Osteocyte (in vitro differentiated cells): ENCODE measurements at regions not wholly inside any gene's neighbourhood (a gene's known extent, or its start where the extent isn't known, plus 50 kb on each side); places are given as distances from the start of the nearest gene placed in this dataset.

Source experiments
- DNase-seq: peaks from one replicate; pipeline ENCODE4 v3.0.0; 2021; ENCODE audit warnings: mixed read lengths; ENCODE audit not compliant: unreplicated experiment; ENCODE audit errors: extremely low spot score
- H3K27ac Mint-ChIP-seq: one replicate; pipeline ENCODE4 v1.8.0; 2021; ENCODE audit warnings: mild to moderate bottlenecking, mixed read lengths; ENCODE audit not compliant: unreplicated experiment
- H3K27me3 Mint-ChIP-seq: one replicate; pipeline ENCODE4 v1.8.0; 2021; ENCODE audit warnings: mixed read lengths; ENCODE audit not compliant: unreplicated experiment
- H3K36me3 Mint-ChIP-seq: one replicate; pipeline ENCODE4 v1.8.0; 2021; ENCODE audit warnings: mixed read lengths; ENCODE audit not compliant: unreplicated experiment
- H3K4me1 Mint-ChIP-seq: one replicate; pipeline ENCODE4 v1.8.0; 2021; ENCODE audit warnings: mixed read lengths; ENCODE audit not compliant: unreplicated experiment
- H3K4me3 Mint-ChIP-seq: one replicate; pipeline ENCODE4 v1.8.0; 2021; ENCODE audit warnings: mild to moderate bottlenecking, moderate library complexity, mixed read lengths; ENCODE audit not compliant: unreplicated experiment
- H3K9me3 Mint-ChIP-seq: one replicate; pipeline ENCODE4 v1.8.0; 2021; ENCODE audit warnings: mixed read lengths; ENCODE audit not compliant: unreplicated experiment
- TF ChIP-seq, protein P1 (sequence below): fragments of 200-600 bp; sonication (generic); IDR thresholded peaks from 2 replicates; pipeline ENCODE4 v1.5.0; 2021; ENCODE audit warnings: antibody characterized with exemption, mild to moderate bottlenecking, moderate library complexity

- Mint-ChIP-seq H3K9me3 (peaks cover 5% of the 10 kb centered on the region), H3K27ac (no peak overlapping the region), H3K4me1 (no peaks in the 10 kb centered on the region), H3K4me3 (no peak overlapping the region), H3K27me3 (peaks cover 4% of the 10 kb centered on the region), H3K36me3 (no peaks in the 10 kb centered on the region)
- no peak for DNase-seq
- TF ChIP-seq, protein P1, sequence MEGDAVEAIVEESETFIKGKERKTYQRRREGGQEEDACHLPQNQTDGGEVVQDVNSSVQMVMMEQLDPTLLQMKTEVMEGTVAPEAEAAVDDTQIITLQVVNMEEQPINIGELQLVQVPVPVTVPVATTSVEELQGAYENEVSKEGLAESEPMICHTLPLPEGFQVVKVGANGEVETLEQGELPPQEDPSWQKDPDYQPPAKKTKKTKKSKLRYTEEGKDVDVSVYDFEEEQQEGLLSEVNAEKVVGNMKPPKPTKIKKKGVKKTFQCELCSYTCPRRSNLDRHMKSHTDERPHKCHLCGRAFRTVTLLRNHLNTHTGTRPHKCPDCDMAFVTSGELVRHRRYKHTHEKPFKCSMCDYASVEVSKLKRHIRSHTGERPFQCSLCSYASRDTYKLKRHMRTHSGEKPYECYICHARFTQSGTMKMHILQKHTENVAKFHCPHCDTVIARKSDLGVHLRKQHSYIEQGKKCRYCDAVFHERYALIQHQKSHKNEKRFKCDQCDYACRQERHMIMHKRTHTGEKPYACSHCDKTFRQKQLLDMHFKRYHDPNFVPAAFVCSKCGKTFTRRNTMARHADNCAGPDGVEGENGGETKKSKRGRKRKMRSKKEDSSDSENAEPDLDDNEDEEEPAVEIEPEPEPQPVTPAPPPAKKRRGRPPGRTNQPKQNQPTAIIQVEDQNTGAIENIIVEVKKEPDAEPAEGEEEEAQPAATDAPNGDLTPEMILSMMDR: no peak
These were observed 365.5 kb downstream of the GBA3 start for GRCh38 chr4:23058165-23058776.

DNA sequence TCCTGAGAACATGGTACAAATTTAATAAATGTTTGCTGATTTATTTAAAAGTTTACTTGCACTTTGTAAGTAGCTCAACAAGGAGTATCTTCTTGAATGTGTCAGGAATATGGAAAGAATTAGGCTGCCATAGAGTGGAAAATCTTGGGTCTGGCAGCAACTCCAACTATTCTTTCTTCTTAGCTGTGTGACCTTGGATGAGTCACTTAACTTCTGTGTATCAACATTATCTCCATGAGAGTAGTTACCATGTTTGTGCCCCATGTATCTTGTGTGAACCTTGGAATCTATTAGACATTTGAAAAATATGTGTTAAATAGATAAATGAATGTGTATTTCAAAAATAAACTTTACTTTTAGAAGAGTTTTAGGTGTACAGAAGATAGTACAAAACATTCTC is 348.8 kb downstream of the GBA3 start:
- Mint-ChIP-seq H3K27me3 (no peaks in the 10 kb centered on the region), H3K4me3 (no peak overlapping the region), H3K4me1 (peaks cover 4% of the 10 kb centered on the region), H3K36me3 (no peaks in the 10 kb centered on the region), H3K27ac (no peak overlapping the region), H3K9me3 (no peaks in the 10 kb centered on the region)
- DNase-seq: no peak
- TF ChIP-seq, protein P1: no peak

GRCh38 chr4:23040539-23040938 is 347.8 kb downstream of the GBA3 start:
- H3K4me3 Mint-ChIP-seq: no peak overlapping the region
- H3K27ac Mint-ChIP-seq: no peak overlapping the region
- peaks cover 4% of the 10 kb centered on the region for H3K4me1 Mint-ChIP-seq
- no peaks in the 10 kb centered on the region for H3K27me3 Mint-ChIP-seq
- H3K36me3 Mint-ChIP-seq: no peaks in the 10 kb centered on the region
- DNase-seq: no peak
- H3K9me3 Mint-ChIP-seq: no peaks in the 10 kb centered on the region
- TF ChIP-seq, protein P1: no peak

- TF ChIP-seq, protein P1: no peak
- H3K27me3 Mint-ChIP-seq: no peaks in the 10 kb centered on the region
- no peaks in the 10 kb centered on the region for H3K36me3 Mint-ChIP-seq
- no peak overlapping the region for H3K27ac Mint-ChIP-seq
- H3K9me3 Mint-ChIP-seq: no peaks in the 10 kb centered on the region
- no peak overlapping the region for H3K4me3 Mint-ChIP-seq
- DNase-seq: no peak
- H3K4me1 Mint-ChIP-seq: peaks cover 6% of the 10 kb centered on the region
These were observed 347.1 kb downstream of the GBA3 start for GRCh38 chr4:23039818-23040217.

DNA sequence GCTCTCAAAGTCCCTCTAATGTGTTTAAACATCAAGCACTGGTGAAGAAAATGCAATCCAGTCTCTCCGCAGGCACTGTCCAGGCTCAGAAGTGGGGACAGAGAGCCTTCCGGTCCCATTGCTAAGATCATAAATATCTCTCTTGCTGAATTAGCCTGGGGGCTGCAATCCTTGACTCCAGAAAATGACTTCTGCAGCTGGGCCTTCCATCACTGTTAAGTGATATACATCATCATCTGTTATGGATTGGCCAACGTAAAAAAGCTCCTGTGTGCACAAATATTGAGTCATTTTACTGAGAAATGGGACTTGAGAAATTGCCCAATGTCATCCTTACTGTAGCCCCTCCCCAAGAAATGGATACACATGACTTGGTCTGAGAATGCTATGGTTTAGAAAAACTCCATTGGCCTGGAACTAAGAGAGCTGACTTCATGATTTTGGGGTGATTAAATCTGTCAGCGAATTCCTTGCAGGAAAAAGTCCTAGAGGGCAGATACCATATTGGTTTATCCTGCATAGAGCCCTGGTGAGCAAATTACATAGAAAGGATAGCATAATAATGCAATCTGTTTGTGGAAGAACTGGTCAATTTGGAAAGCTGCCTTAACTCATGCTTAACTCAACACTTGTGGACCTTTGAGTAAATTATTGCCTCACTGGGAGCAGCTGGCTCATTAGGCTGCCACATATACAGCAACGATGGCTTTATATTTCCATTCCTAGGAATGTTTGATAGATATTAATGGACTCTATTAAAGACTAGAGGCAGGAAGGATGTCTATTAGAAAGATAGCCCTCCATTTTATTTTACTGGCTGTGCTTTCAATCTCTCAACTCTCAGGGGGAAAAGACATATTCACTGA is 346.1 kb downstream of the GBA3 start:
- TF ChIP-seq, protein P1: no peak
- H3K36me3 Mint-ChIP-seq: no peaks in the 10 kb centered on the region
- DNase-seq: no peak
- H3K9me3 Mint-ChIP-seq: no peaks in the 10 kb centered on the region
- no peaks in the 10 kb centered on the region for H3K27me3 Mint-ChIP-seq
- H3K4me1 Mint-ChIP-seq: peaks cover 15% of the 10 kb centered on the region
- H3K4me3 Mint-ChIP-seq: no peak overlapping the region
- H3K27ac Mint-ChIP-seq: no peak overlapping the region
